ENCODE measurements at regions not wholly inside any gene's neighbourhood (a gene's known extent, or its start where the extent isn't known, plus 50 kb on each side); places are given as distances from the start of the nearest gene placed in this dataset.

- Histone ChIP-seq H3K4me3 (no peak overlapping the region), H3K9ac (ENCODE audit: low read depth in 2 of 2, low read length in 2 of 2) (no peak overlapping the region), H3K4me1 (no peaks in the 10 kb centered on the region), H3K36me3 (no peaks in the 10 kb centered on the region), H3K27me3 (no peaks in the 10 kb centered on the region), H3K27ac (no peak overlapping the region), H3K9me3 (no peaks in the 10 kb centered on the region)
- intact Hi-C loops (cut with DNase I): no loop called here
- no peak for DNase-seq
- TF ChIP-seq CTCF (IDR thresholded peaks at IDR 0.05): no peak
Measured at GRCh38 chr1:175822580-175822979, 79.2 kb upstream of the TNR start.

GRCh38 chr1:175820456-175821025 lies 77.1 kb upstream of the TNR start:
- Histone ChIP-seq H3K36me3 (no peaks in the 10 kb centered on the region), H3K27me3 (no peaks in the 10 kb centered on the region), H3K4me3 (no peak overlapping the region), H3K9ac (ENCODE audit: low read depth in 2 of 2, low read length in 2 of 2) (no peak overlapping the region), H3K27ac (no peak overlapping the region), H3K9me3 (no peaks in the 10 kb centered on the region), H3K4me1 (no peaks in the 10 kb centered on the region)
- intact Hi-C loops (cut with DNase I): no loop called here
- no peak for DNase-seq
- TF ChIP-seq CTCF (IDR thresholded peaks at IDR 0.05): no peak

GRCh38 chr1:175818929-175819328 lies 75.5 kb upstream of the TNR start:
- H3K4me3 ChIP-seq: no peak overlapping the region
- intact Hi-C loops (cut with DNase I): no loop called here
- DNase-seq: no peak

GRCh38 chr1:175817445-175817844 lies 74.0 kb upstream of the TNR start:
- TF ChIP-seq CTCF (IDR thresholded peaks at IDR 0.05): no peak
- no peaks in the 10 kb centered on the region for H3K4me1 ChIP-seq
- H3K9me3 ChIP-seq: no peaks in the 10 kb centered on the region
- no peak overlapping the region for H3K4me3 ChIP-seq
- no peaks in the 10 kb centered on the region for H3K36me3 ChIP-seq
- intact Hi-C loops (cut with DNase I): no loop called here
- no peak for DNase-seq
- no peak overlapping the region for H3K9ac ChIP-seq (ENCODE audit: low read depth in 2 of 2, low read length in 2 of 2)
- no peaks in the 10 kb centered on the region for H3K27me3 ChIP-seq
- H3K27ac ChIP-seq: no peak overlapping the region

More at GRCh38 chr1:175818929-175819328, 75.5 kb upstream of the TNR start:
- H3K36me3 ChIP-seq: no peaks in the 10 kb centered on the region
- no peak overlapping the region for H3K27ac ChIP-seq
- no peak for TF ChIP-seq CTCF (IDR thresholded peaks at IDR 0.05)
- no peak overlapping the region for H3K9ac ChIP-seq (ENCODE audit: low read depth in 2 of 2, low read length in 2 of 2)
- H3K27me3 ChIP-seq: no peaks in the 10 kb centered on the region
- H3K9me3 ChIP-seq: no peaks in the 10 kb centered on the region
- no peaks in the 10 kb centered on the region for H3K4me1 ChIP-seq

- H3K9ac ChIP-seq (ENCODE audit: low read depth in 2 of 2, low read length in 2 of 2): no peak overlapping the region
- H3K4me3 ChIP-seq: no peak overlapping the region
- H3K4me1 ChIP-seq: no peaks in the 10 kb centered on the region
- H3K27me3 ChIP-seq: no peaks in the 10 kb centered on the region
- no peaks in the 10 kb centered on the region for H3K36me3 ChIP-seq
- H3K9me3 ChIP-seq: no peaks in the 10 kb centered on the region
- no peak for DNase-seq
- intact Hi-C loops (cut with DNase I): no loop called here
- H3K27ac ChIP-seq: no peak overlapping the region
- TF ChIP-seq CTCF (IDR thresholded peaks at IDR 0.05): no peak
Measured at GRCh38 chr1:175814885-175815284, 71.5 kb upstream of the TNR start.
